Gastrocnemius medialis (tissue), 4 donors: ENCODE measurements at regions not wholly inside any gene's neighbourhood (a gene's known extent, or its start where the extent isn't known, plus 50 kb on each side); places are given as distances from the start of the nearest gene placed in this dataset.

ENCODE experiments used
- POLR2A ChIP-seq, 2 donors: fragments of 450-650 bp; IDR thresholded peaks; one replicate each; pipeline ENCODE4 v1.6.1; 2017; ENCODE audit warnings: antibody characterized with exemption in 2 of 2, mild to moderate bottlenecking in 2 of 2, moderate library complexity in 2 of 2
- TF ChIP-seq, protein P1 (sequence below), 5 experiments: fragments of 450-650 bp in 3 of 5; fragments of 200-600 bp in 2 of 5; sonication (generic) in 2 of 5; IDR thresholded peaks in 4 of 5; conservative IDR thresholded peaks in 1 of 5; 1 replicate in 4 of 5; 2 replicates in 1 of 5; pipeline ENCODE4 v1.5.1; 2016 to 2019; ENCODE audit warnings: antibody characterized with exemption in 5 of 5, mild to moderate bottlenecking in 3 of 5, moderate library complexity in 3 of 5

DNA sequence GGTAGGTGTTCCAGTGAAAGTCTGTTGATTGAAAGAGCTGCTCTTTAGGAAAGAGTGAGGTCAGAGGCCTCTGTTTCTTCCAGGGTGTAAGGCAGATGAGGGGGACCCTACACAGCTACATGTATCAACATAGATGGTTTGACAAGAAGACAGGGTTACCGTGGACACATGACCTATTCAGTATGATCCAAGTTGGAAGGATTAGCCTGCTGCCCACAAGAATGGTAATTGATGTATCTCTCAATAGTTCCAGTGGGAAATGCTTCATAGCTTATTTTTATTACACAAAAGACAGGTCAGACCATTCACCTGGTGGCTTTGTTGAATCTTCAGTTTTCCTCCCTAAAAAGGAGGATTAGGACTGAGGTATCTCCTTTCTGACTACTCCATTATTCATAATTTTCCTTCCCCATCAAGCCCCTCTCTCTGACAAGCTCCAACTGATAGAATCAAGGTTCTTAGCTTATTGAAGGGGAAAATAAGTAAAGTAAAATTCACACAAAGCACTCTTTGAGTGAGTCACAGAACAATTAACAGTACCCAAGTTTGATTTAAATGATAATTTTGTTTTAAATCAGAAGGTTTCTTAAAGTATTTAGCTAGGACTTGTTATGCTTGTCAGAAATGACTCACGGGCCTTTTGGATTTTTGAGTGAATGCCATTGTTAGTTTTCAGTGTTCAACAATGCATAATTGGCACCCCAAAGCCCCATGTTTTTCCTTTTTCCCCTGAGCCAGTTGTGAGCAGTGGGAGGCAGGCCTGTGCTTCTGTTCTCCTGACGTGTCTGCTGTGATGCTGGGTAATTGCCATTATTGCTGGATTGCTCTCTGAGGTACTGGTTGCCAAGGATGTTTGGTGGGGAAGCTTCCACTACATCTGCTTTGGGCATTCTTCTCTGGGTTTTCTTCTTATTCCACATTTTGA lies 373.2 kb downstream of the DDX10 start:
- TF ChIP-seq, protein P1, sequence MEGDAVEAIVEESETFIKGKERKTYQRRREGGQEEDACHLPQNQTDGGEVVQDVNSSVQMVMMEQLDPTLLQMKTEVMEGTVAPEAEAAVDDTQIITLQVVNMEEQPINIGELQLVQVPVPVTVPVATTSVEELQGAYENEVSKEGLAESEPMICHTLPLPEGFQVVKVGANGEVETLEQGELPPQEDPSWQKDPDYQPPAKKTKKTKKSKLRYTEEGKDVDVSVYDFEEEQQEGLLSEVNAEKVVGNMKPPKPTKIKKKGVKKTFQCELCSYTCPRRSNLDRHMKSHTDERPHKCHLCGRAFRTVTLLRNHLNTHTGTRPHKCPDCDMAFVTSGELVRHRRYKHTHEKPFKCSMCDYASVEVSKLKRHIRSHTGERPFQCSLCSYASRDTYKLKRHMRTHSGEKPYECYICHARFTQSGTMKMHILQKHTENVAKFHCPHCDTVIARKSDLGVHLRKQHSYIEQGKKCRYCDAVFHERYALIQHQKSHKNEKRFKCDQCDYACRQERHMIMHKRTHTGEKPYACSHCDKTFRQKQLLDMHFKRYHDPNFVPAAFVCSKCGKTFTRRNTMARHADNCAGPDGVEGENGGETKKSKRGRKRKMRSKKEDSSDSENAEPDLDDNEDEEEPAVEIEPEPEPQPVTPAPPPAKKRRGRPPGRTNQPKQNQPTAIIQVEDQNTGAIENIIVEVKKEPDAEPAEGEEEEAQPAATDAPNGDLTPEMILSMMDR (IDR thresholded peaks at IDR 0.05 in 4 of 5, conservative IDR thresholded peaks at IDR 0.05 in 1 of 5): no peak
- TF ChIP-seq POLR2A (IDR thresholded peaks at IDR 0.05): no peak
